ENCODE measurements at regions not wholly inside any gene's neighbourhood (a gene's known extent, or its start where the extent isn't known, plus 50 kb on each side); places are given as distances from the start of the nearest gene placed in this dataset.
"Not testable (repeated sequence)": the region's sequence is repeated elsewhere in the genome, so short reads cannot be mapped to it uniquely, and the experiment has no call there.

- H3K4me3 Mint-ChIP-seq (ENCODE audit: unreplicated experiment), result no peak overlapping the region
- no TSS peak for BruUV-seq (replicated peaks)
- Histone ChIP-seq H3K4me1 (peaks cover 7% of the 10 kb centered on the region; the same call in 1 of the 2 replicates), H3K9me3 (no peaks in the 10 kb centered on the region), H3K36me3 (ENCODE audit: control insufficient read depth, insufficient read depth, low read length) (no peaks in the 10 kb centered on the region), H3K4me3 (ENCODE audit: low read depth, low read length) (no peak overlapping the region), H3K27me3 (replicated peaks; ENCODE audit: control insufficient read depth, insufficient read depth, low read length) (no peaks in the 10 kb centered on the region)
- intact Hi-C loops (cut with micrococcal nuclease; ENCODE audit: unreplicated experiment), result no loop called here
- peaks cover 7% of the 10 kb centered on the region for H3K4me1 Mint-ChIP-seq (ENCODE audit: low read depth, unreplicated experiment)
- POLR2A ChIA-PET, result no interaction called here
- no peaks in the 10 kb centered on the region for H3K27me3 Mint-ChIP-seq (ENCODE audit: insufficient read depth, unreplicated experiment)
- CTCF ChIA-PET, result no interaction called here
- no peaks in the 10 kb centered on the region for H3K36me3 Mint-ChIP-seq (ENCODE audit: insufficient read depth, unreplicated experiment)
- H3K27ac Mint-ChIP-seq (ENCODE audit: unreplicated experiment), result no peak overlapping the region
- DNase-seq, result no peak
- peaks cover 9% of the 10 kb centered on the region for H3K9me3 Mint-ChIP-seq (ENCODE audit: unreplicated experiment)
- TF ChIP-seq, protein P1, sequence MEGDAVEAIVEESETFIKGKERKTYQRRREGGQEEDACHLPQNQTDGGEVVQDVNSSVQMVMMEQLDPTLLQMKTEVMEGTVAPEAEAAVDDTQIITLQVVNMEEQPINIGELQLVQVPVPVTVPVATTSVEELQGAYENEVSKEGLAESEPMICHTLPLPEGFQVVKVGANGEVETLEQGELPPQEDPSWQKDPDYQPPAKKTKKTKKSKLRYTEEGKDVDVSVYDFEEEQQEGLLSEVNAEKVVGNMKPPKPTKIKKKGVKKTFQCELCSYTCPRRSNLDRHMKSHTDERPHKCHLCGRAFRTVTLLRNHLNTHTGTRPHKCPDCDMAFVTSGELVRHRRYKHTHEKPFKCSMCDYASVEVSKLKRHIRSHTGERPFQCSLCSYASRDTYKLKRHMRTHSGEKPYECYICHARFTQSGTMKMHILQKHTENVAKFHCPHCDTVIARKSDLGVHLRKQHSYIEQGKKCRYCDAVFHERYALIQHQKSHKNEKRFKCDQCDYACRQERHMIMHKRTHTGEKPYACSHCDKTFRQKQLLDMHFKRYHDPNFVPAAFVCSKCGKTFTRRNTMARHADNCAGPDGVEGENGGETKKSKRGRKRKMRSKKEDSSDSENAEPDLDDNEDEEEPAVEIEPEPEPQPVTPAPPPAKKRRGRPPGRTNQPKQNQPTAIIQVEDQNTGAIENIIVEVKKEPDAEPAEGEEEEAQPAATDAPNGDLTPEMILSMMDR (IDR thresholded peaks at IDR 0.05; ENCODE audit: insufficient read depth in 1 of 2, low read depth in 1 of 2, low read length in 1 of 2, severe bottlenecking in 1 of 2, unreplicated experiment in 1 of 2), result no peak
Measured at GRCh38 chr5:74490814-74491213, 149.7 kb downstream of the ENC1 start.

DNA sequence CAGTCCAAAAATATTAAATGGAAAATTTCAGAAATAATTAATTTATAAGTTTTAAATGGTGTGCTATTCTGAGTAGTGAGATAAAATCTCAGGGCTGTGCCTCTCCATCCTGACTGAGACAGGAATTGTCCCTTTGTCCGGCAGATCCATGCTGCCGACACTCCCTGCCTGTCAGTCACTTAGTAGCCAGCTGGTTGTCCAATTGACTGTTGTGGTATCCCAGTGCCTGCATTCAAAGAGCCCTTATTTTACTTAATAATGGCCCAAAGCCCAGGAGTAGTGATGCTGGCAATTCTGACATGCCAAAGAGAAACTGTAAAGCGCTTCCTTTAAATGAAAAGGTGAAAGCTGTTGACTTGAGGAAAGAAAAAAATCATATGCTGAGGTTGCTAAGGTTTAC is 157.5 kb downstream of the ENC1 start:
- TF ChIP-seq, protein P1 (IDR thresholded peaks at IDR 0.05; ENCODE audit: insufficient read depth in 1 of 2, low read depth in 1 of 2, low read length in 1 of 2, severe bottlenecking in 1 of 2, unreplicated experiment in 1 of 2), result no peak
- BruUV-seq (replicated peaks), result no TSS peak
- H3K4me3 ChIP-seq (ENCODE audit: low read depth, low read length), result no peak overlapping the region
- Mint-ChIP-seq H3K27me3 (ENCODE audit: insufficient read depth, unreplicated experiment) (no peaks in the 10 kb centered on the region), H3K4me1 (ENCODE audit: low read depth, unreplicated experiment) (peaks cover 5% of the 10 kb centered on the region), H3K4me3 (ENCODE audit: unreplicated experiment) (no peak overlapping the region), H3K36me3 (ENCODE audit: insufficient read depth, unreplicated experiment) (no peaks in the 10 kb centered on the region), H3K27ac (ENCODE audit: unreplicated experiment) (no peak overlapping the region), H3K9me3 (ENCODE audit: unreplicated experiment) (no peaks in the 10 kb centered on the region)
- no peaks in the 10 kb centered on the region for H3K27me3 ChIP-seq (replicated peaks; ENCODE audit: control insufficient read depth, insufficient read depth, low read length)
- CTCF ChIA-PET, result no interaction called here
- POLR2A ChIA-PET, result no interaction called here
- no peaks in the 10 kb centered on the region for H3K9me3 ChIP-seq
- H3K36me3 ChIP-seq (ENCODE audit: control insufficient read depth, insufficient read depth, low read length), result no peaks in the 10 kb centered on the region
- no peak for DNase-seq
- H3K4me1 ChIP-seq, result peaks cover 4% of the 10 kb centered on the region; the same call in 1 of the 2 replicates
- intact Hi-C loops (cut with micrococcal nuclease; ENCODE audit: unreplicated experiment), result no loop called here

DNA sequence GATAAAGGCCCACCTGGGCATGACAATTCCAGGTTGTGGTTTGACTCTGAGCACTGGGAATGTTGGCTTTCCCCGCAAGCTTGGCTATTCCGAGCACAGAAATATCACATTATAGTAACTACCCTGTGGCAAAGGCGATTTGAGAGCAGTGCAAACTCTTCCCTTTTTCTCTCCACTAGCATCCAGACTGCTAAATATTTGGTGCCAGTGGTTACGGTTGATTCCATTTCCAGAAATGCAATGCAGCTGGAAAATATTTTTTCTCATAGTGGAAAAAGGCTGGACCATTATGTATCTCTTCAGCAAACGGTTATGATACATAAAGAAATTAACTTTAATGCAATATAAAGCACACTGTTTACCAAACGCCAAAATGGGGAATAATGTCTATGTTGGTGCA is 158.0 kb downstream of the ENC1 start:
- no TSS peak for BruUV-seq (replicated peaks)
- CTCF ChIA-PET, result no interaction called here
- TF ChIP-seq, protein P1 (IDR thresholded peaks at IDR 0.05; ENCODE audit: insufficient read depth in 1 of 2, low read depth in 1 of 2, low read length in 1 of 2, severe bottlenecking in 1 of 2, unreplicated experiment in 1 of 2), result no peak
- Histone ChIP-seq H3K36me3 (ENCODE audit: control insufficient read depth, insufficient read depth, low read length) (no peaks in the 10 kb centered on the region), H3K4me3 (ENCODE audit: low read depth, low read length) (no peak overlapping the region), H3K4me1 (peaks cover 4% of the 10 kb centered on the region; the same call in 1 of the 2 replicates), H3K27me3 (replicated peaks; ENCODE audit: control insufficient read depth, insufficient read depth, low read length) (no peaks in the 10 kb centered on the region), H3K9me3 (no peaks in the 10 kb centered on the region)
- Mint-ChIP-seq H3K9me3 (ENCODE audit: unreplicated experiment) (no peaks in the 10 kb centered on the region), H3K4me1 (ENCODE audit: low read depth, unreplicated experiment) (peaks cover 5% of the 10 kb centered on the region), H3K27ac (ENCODE audit: unreplicated experiment) (no peak overlapping the region), H3K36me3 (ENCODE audit: insufficient read depth, unreplicated experiment) (no peaks in the 10 kb centered on the region), H3K27me3 (ENCODE audit: insufficient read depth, unreplicated experiment) (no peaks in the 10 kb centered on the region), H3K4me3 (ENCODE audit: unreplicated experiment) (no peak overlapping the region)
- DNase-seq, result no peak
- intact Hi-C loops (cut with micrococcal nuclease; ENCODE audit: unreplicated experiment), result no loop called here
- POLR2A ChIA-PET, result no interaction called here

DNA sequence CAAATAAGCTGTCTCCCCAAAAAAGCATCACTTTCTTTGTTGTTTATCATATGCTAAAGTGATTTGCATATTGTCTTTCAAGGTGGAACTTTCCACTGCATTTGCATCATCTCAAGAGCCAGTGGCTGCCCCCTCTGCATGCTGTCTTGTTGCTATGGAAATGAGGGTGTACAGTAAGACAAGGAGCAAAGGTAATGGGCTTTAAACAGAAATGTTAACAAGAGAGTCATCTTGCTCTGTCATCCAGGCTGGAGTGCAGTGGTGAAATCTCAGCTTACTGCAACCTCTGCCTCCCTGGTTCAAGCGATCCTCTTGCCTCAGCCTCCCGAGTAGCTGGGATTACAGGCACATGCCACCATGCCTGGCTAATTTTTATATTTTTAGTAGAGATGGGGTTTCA is 159.2 kb downstream of the ENC1 start:
- DNase-seq; H3K4me3 ChIP-seq (ENCODE audit: low read depth, low read length); H3K27me3 ChIP-seq (replicated peaks; ENCODE audit: control insufficient read depth, insufficient read depth, low read length); H3K36me3 ChIP-seq (ENCODE audit: control insufficient read depth, insufficient read depth, low read length); H3K27ac Mint-ChIP-seq (ENCODE audit: unreplicated experiment); H3K4me1 Mint-ChIP-seq (ENCODE audit: low read depth, unreplicated experiment); CTCF ChIA-PET; H3K36me3 Mint-ChIP-seq (ENCODE audit: insufficient read depth, unreplicated experiment); H3K9me3 Mint-ChIP-seq (ENCODE audit: unreplicated experiment); intact Hi-C loops (cut with micrococcal nuclease; ENCODE audit: unreplicated experiment); H3K4me3 Mint-ChIP-seq (ENCODE audit: unreplicated experiment); BruUV-seq (replicated peaks); H3K27me3 Mint-ChIP-seq (ENCODE audit: insufficient read depth, unreplicated experiment); H3K4me1 ChIP-seq; H3K9me3 ChIP-seq: not testable (repeated sequence)
- POLR2A ChIA-PET, result interaction anchor here (0.6 kb wide), 1 partner anchor 527 kb away, joined by 3 read pairs; no protein-coding TSS in a partner anchor
